NCI-H2029 (cell line): ENCODE measurements at regions not wholly inside any gene's neighbourhood (a gene's known extent, or its start where the extent isn't known, plus 50 kb on each side); places are given as distances from the start of the nearest gene placed in this dataset.
A peak's percentile ranks its signal among the peaks of the same experiment; 100 is the strongest.

Experiments used
- DNase-seq: peaks from one replicate; lab custom pipeline; 2025; lab: John Stamatoyannopoulos, UW

- no peak for DNase-seq
Observed at GRCh38 chr20:60581606-60582115, 623.4 kb downstream of the CDH26 start.

DNA sequence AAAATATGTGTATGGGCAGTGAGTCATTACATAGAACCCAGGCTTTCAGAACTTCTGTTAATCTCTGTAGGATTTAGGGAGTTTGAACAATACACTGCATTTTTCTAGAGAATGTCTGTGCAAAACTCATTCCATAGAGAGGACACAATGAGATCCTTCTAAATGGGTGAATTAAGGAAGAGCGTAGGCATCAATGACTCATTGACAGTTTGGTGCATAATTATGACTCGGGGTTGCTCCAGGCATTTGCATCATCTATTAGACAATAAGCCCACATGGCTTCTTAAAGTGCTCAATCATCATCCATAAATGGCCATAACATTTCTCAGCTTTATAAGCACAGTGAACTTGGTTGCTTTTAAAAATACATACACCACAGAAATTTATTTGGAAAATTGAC lies 625.5 kb downstream of the CDH26 start:
- DNase-seq = no peak

DNA sequence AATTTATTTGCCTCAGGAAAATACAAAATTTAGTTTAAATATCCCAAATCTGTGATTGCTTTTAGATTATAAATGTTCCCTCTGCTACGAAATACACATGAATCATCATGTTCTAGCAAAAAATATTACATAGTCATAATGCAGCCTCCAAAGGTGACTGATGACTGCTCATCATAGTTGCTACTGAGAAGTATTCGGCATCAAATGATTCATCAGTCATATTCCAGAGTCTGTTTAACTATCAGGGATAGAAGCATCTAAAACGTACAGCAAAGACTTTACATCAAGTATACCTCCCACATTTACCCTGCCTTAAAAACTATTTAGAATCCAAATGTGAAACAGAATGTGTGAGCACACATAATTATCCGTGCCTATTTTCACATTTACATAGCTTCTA lies 626.0 kb downstream of the CDH26 start:
- no peak for DNase-seq

DNA sequence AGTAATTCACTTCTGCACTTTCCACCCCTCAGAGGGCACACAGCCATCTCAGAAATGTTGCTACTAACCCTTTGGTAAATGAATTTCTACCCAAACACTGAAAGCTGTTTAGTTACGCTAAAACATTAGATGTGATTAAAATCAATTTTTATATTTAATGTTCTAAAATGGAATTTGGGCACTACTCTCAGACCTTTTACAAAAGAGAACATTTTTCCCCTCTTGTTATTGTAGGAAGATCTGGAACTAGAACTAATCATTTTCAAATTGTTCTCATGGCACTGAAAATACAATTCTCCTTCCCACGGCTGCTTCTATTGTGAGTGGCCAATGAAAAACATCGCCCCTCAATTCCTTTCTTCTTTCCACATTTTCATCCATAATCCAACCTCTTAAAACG lies 627.4 kb downstream of the CDH26 start:
- no peak for DNase-seq

DNA sequence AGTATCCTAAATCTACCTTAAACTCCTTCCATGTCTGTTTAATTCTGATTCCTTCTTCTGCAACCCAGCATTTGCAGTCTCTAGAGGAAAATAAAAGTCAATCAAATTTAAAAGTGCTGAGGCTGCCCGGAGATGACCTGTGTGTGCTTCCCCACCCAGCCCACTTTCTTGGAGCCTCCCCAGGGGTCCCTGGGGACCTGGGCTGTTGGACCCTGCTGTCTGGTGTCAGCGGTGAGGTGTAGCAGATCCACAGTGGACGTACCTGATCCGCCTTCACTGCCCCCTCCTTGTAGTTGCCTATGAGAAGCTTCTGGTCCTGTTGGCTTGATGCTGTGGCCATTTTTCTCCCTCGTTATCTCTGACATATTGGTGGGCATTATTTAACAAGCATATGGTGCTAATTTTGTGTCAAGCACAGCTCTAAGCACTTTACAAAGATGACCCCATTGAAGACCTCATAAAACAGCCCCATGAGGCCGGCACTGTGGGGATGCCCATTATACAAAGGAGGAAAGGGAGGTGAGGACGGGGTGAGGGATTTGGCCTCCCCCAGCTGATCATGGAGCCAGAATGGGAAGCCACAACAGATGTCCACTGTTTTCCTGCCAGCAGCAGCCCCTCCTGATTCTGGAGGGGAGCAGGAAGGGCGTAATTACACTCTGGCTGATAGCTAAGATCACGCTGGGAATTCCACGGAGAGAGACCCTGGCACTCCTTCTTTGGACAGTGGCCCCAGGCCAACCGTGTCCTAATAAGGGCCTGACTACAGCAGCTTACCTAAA lies 628.2 kb downstream of the CDH26 start:
- DNase-seq = no peak

GRCh38 chr20:60587986-60588385 lies 629.8 kb downstream of the CDH26 start:
- DNase-seq = no peak

- no peak for DNase-seq
Observed at GRCh38 chr20:60589623-60590022, 631.4 kb downstream of the CDH26 start.

DNA sequence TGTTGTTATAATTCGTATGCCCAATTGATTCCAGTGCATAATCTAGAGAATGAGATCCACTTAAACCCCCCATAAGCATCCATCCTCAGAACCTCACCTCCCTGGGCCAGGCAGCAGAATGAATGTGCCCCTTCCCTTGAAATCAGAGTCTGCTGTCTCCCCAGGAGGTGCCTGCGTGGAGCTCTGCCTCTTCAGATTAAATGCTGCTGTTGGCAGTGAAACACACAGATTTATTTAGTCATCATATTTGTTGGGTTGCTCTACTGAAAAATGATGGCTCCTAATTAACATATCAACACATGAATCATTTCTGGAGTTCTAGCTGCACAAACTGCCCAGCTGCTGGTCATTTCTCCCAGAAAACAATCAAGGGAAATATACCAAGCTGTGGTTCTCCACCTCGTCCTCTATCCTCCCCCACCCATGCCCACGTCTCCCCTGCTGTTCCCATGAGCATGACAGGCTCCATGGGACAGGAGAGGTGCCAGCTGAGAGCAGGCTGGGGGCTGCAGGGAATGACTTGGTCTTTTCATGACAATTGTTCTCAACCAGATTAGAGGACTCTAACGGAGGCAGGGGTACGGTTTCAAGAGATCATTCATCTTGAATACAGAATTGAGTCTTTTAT lies 633.1 kb downstream of the CDH26 start:
- no peak for DNase-seq

DNA sequence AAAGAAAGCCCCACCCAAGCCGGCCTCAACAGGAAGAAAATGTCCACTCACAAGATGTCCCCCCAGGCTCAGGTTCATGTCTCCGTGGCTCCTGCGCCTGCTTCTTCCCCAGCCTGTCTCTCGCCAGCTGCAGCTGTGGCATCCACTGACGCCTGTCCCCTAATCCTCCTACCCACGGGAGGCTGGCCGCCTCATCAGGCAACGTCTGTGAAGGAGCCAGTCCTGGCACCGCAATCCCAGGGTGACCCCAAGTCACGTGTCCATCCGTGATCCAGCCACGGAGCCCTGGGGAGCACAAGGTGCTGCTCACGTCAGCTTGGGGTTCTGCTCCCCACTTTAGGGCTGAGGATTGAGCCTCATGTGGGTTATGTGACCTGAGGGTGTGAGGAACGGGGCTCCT lies 640.3 kb downstream of the CDH26 start:
- DNase-seq = no peak

- no peak for DNase-seq
Observed at GRCh38 chr20:60599381-60599780, 641.2 kb downstream of the CDH26 start.

- no peak for DNase-seq
Observed at GRCh38 chr20:60600036-60600435, 641.8 kb downstream of the CDH26 start.

- no peak for DNase-seq
Observed at GRCh38 chr20:60624066-60624465, 628.0 kb upstream of the CDH4 start.

- DNase-seq = no peak
Observed at GRCh38 chr20:60627751-60628565, 624.1 kb upstream of the CDH4 start.

DNA sequence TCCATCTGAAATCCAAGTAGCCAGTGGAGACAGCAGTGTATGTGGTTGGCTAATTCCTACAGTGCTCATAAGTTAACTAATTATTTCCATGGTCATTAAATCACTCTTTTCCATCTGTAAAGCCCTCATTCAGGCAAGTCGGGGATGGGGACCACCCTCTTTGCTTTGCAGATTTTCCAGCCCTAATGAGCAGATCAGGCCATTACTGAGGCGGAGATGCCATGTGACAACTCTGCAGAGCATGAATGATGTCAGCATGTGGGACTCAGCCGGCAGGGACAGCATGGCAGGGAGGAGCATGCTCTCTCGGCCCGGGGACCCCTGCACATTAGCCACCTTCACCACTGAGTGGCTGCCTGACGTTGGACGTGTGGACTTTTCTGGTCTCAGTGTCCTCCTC lies 623.3 kb upstream of the CDH4 start:
- no peak for DNase-seq

DNA sequence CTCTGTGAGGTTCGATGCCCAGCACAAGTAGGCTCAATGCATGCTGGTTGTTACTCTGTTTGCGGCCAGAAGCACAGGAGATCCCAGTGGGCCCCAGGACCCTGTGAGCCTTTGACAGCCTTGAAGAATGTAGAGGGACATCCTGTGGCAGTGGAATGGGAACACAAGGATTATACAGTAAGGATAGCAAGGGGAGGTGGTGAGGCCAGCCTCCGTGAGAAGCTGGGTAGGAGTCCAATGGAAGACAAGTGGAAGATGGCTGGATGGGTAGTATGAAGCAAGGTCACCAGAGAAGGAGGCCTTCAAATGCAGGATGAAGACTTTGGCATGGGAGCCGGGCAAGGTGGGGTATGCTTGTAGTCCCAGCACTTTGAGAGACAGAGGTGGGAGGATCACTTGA lies 622.9 kb upstream of the CDH4 start:
- no peak for DNase-seq

DNA sequence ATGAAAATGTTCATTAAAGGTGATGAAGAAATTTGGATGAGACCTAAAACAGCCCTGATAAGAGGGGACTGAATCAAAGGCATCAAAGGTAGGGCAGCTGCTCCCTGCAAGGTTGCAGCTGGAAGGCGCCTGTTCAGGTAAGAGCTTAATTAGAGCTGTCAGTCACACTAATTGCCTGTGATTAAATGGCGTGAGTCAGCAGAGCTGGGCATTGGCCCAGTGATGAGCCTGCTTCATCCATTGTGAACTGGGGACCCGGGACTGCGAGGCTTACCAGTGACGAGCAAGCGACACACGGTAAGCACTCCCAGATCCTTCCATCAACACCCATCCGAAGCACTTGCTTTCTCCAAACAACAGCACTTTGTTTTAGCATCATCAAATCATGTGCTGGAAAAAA lies 621.5 kb upstream of the CDH4 start:
- DNase-seq = peak; percentile 90

GRCh38 chr20:60631585-60632287 lies 620.3 kb upstream of the CDH4 start:
- DNase-seq = no peak

DNA sequence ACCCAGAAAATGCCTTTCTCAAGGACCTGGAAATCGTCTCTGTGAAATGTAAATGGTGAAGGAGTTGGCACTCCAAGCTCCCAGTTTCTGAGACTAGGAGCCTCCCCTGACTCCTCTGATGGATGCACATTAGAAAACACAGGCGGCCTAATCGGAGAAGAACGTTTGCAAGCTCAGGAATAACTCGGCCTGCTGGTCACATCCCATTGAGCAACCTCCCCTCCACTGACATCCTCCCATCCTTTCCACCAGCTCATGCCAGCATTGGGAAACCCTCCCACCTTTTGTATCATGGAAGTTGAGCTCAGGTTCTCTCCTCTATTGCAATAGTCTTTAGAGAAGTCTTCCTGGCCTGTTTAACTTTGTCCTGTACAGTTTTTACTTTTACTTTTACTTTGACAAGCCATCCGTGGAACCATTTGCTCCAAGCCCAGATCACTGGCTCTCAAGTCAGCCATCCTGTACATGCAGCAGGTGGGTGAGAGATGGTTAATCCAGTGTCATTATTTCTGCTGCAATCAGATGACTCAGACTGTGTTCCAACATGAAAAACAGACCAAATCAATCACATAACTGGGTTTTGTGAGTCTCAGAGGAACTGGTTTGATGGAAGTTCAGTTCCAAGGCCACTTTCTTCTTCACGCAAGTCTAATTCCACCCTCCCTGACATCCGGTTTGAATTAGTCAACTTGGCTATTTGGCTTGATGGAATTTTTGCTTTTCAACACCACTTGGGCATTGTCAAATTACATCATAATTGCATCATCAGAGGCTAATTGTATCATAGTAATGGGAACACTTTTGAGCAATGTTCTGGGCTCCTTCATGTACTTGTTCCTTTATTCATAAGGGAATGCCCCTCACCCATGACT lies 619.4 kb upstream of the CDH4 start:
- DNase-seq = no peak

GRCh38 chr20:60634491-60635172 lies 617.4 kb upstream of the CDH4 start:
- no peak for DNase-seq

DNA sequence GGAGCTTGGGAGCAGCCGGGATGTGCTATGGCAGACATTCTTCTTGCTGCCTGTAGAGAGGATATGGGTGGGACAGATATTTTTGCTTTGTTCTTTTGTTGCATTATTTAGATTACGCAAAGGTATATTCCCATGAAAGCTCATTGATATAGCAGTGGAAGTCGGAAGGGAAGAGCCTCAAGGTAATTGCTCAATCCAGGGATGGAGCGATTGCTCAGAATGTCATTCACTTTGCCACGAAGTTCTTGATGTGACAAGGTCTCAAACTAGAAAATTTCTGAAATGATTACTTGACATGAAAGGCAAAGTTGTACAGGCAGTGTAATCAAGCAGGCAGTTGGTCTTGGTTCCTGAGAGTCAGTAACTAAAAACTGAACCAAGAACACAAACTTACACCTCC lies 615.6 kb upstream of the CDH4 start:
- DNase-seq = no peak

DNA sequence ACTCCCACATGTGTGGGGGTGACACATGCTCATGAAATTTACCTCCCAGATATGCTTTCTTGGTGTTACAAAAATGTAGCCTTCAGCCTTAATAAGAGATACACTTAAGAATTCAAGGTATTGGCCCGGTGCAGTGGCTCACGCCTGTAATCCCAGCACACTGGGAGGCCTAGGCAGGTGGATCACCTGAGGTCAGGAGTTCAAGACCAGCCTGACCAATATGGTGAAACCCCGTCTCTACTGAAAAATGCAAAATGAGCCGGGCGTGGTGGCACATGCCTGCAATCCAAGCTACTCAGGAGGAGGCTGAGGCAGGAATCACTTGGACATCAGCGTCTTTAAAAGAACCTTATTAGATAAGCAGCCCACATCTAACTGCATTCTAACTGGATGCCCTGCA lies 614.3 kb upstream of the CDH4 start:
- no peak for DNase-seq
